SU-DHL-6 (cell line): ENCODE measurements at regions not wholly inside any gene's neighbourhood (a gene's known extent, or its start where the extent isn't known, plus 50 kb on each side); places are given as distances from the start of the nearest gene placed in this dataset.

Experiments used
- CTCF ChIP-seq: fragments of 200-600 bp; sonication (generic); IDR thresholded peaks from one replicate; pipeline ENCODE4 v1.5.1; 2017; ENCODE audit warnings: antibody characterized with exemption, mild to moderate bottlenecking, low read length, moderate library complexity; ENCODE audit not compliant: insufficient read depth, poor library complexity, severe bottlenecking
- EZH2phosphoT487 ChIP-seq: fragments of 200-600 bp; sonication (generic), shearing (Covaris generic); conservative IDR thresholded peaks from 2 replicates; pipeline ENCODE4 v1.6.1; 2018; ENCODE audit warnings: mild to moderate bottlenecking, antibody characterized with exemption, low read length, moderate library complexity, mixed read lengths

- no peak for TF ChIP-seq CTCF
- no peak for TF ChIP-seq EZH2phosphoT487
Measured at GRCh38 chr9:10946676-10947410, 334.0 kb upstream of the PTPRD start.
